Naive thymus-derived CD4-positive, alpha-beta T cell (primary cell): ENCODE measurements at regions not wholly inside any gene's neighbourhood (a gene's known extent, or its start where the extent isn't known, plus 50 kb on each side); places are given as distances from the start of the nearest gene placed in this dataset.

Experiments used
- ATAC-seq: fragments of 150-1000 bp; cut with Tn5 transposase; 2 replicates; pipeline ENCODE4 v1.10.0; 2021; ENCODE audit warnings: mild to moderate bottlenecking, moderate library complexity
- CTCF ChIA-PET: fragments of 350-600 bp; sonication (Branson Sonifier 250); formaldehyde crosslinking; loops from one replicate; lab custom pipeline; 2021; ENCODE audit warnings: antibody characterized with exemption; lab: Charles Lee
- POLR2A ChIA-PET: fragments of 350-600 bp; sonication (Branson Sonifier 250); formaldehyde crosslinking; loops from one replicate; lab custom pipeline; 2021; ENCODE audit warnings: antibody characterized with exemption, inconsistent platforms; lab: Charles Lee
- DNase-seq, 9 donors: peaks; one replicate each; pipeline versions ENCODE4 v3.0.0 to v3.0.0-alpha.2; 2020 to 2022; ENCODE audit warnings: mixed read lengths in 1 of 9
- H3K27ac ChIP-seq: one replicate; pipeline ENCODE4 v1.7.0; 2013; ENCODE audit warnings: mild to moderate bottlenecking, low read depth, low read length, moderate library complexity
- H3K27me3 ChIP-seq, 2 donors: one replicate each; pipeline ENCODE4 v1.7.0; 2013; ENCODE audit warnings: low read length in 2 of 2, mild to moderate bottlenecking in 2 of 2, moderate library complexity in 2 of 2; ENCODE audit not compliant: control insufficient read depth in 2 of 2, insufficient read depth in 2 of 2
- H3K36me3 ChIP-seq, 3 experiments: 1 replicate in 2 of 3; 2 replicates in 1 of 3; pipeline ENCODE4 v1.7.0; 2013; ENCODE audit warnings: low read length in 3 of 3, mild to moderate bottlenecking in 3 of 3, moderate library complexity in 1 of 3; ENCODE audit not compliant: insufficient read depth in 3 of 3, control insufficient read depth in 2 of 3
- H3K4me1 ChIP-seq, 2 donors: one replicate each; pipeline ENCODE4 v1.7.0; 2013; ENCODE audit warnings: low read length in 2 of 2, mild to moderate bottlenecking in 2 of 2, moderate library complexity in 1 of 2; ENCODE audit not compliant: control insufficient read depth in 2 of 2, insufficient read depth in 2 of 2
- H3K4me3 ChIP-seq: 2 replicates; pipeline ENCODE4 v1.7.0; 2013; ENCODE audit warnings: mild to moderate bottlenecking, low read length
- H3K9me3 ChIP-seq, 3 experiments: 1 replicate in 2 of 3; 2 replicates in 1 of 3; pipeline ENCODE4 v1.7.0; 2013; ENCODE audit warnings: low read length in 3 of 3; ENCODE audit not compliant: control insufficient read depth in 2 of 3
- H3K27ac Mint-ChIP-seq, 9 donors: one replicate each; pipeline ENCODE4 v1.8.0; 2020 to 2022; ENCODE audit warnings: mixed read lengths in 9 of 9, mild to moderate bottlenecking in 8 of 9, moderate library complexity in 5 of 9, inconsistent platforms in 2 of 9
- H3K27me3 Mint-ChIP-seq, 5 donors: one replicate each; pipeline ENCODE4 v1.8.0; 2021 to 2022; ENCODE audit warnings: mixed read lengths in 5 of 5, mild to moderate bottlenecking in 1 of 5
- H3K36me3 Mint-ChIP-seq, 5 donors: one replicate each; pipeline ENCODE4 v1.8.0; 2020 to 2022; ENCODE audit warnings: mixed read lengths in 5 of 5, mild to moderate bottlenecking in 3 of 5, inconsistent platforms in 1 of 5
- H3K4me1 Mint-ChIP-seq, 7 donors: one replicate each; pipeline ENCODE4 v1.8.0; 2020 to 2022; ENCODE audit warnings: mixed read lengths in 7 of 7, mild to moderate bottlenecking in 3 of 7, inconsistent platforms in 1 of 7
- H3K4me3 Mint-ChIP-seq, 10 donors: one replicate each; pipeline ENCODE4 v1.8.0; 2020 to 2022; ENCODE audit warnings: mild to moderate bottlenecking in 10 of 10, mixed read lengths in 10 of 10, moderate library complexity in 6 of 10, inconsistent platforms in 2 of 10
- H3K9me3 Mint-ChIP-seq, 11 donors: one replicate each; pipeline ENCODE4 v1.8.0; 2020 to 2022; ENCODE audit warnings: mixed read lengths in 11 of 11, mild to moderate bottlenecking in 4 of 11, inconsistent platforms in 1 of 11, moderate library complexity in 1 of 11
- intact Hi-C, 2 donors: fragments of 100-400 bp; cut with micrococcal nuclease; formaldehyde crosslinking; loops; one replicate each; pipeline ENCODE4 v1.15.1; 2023

- Mint-ChIP-seq H3K27me3 (peaks cover 5 to 24% (median 13%) of the 10 kb centered on the region in 5 donors), H3K36me3 (peaks cover 0 to 7% (median 0%) of the 10 kb centered on the region in 5 donors), H3K4me3 (no peak overlapping the region), H3K27ac (no peak overlapping the region), H3K9me3 (peaks cover 0 to 3% (median 0%) of the 10 kb centered on the region in 11 donors), H3K4me1 (peaks cover 0 to 10% (median 0%) of the 10 kb centered on the region in 7 donors)
- H3K27ac ChIP-seq, result no peak overlapping the region
- CTCF ChIA-PET, result no interaction called here
- intact Hi-C loops, result no loop called here
- DNase-seq, result no peak
- H3K4me3 ChIP-seq, result no peak overlapping the region
- H3K27me3 ChIP-seq, result no peaks in the 10 kb centered on the region
- no peaks in the 10 kb centered on the region for H3K36me3 ChIP-seq
- H3K9me3 ChIP-seq, result no peaks in the 10 kb centered on the region
- no peaks in the 10 kb centered on the region for H3K4me1 ChIP-seq
- no peak for ATAC-seq
- POLR2A ChIA-PET, result no interaction called here
Measured at GRCh38 chr16:73152386-73153125, 104.6 kb upstream of the ZFHX3 start.

- DNase-seq (no peak), ATAC-seq (no peak)
- peaks cover 0 to 3% (median 0%) of the 10 kb centered on the region in 11 donors for H3K9me3 Mint-ChIP-seq
- H3K4me3 Mint-ChIP-seq, result no peak overlapping the region
- POLR2A ChIA-PET, result no interaction called here
- no peak overlapping the region for H3K27ac Mint-ChIP-seq
- no peak overlapping the region for H3K4me3 ChIP-seq
- CTCF ChIA-PET, result no interaction called here
- H3K4me1 Mint-ChIP-seq, result peaks cover 0 to 10% (median 0%) of the 10 kb centered on the region in 7 donors
- H3K4me1 ChIP-seq, result no peaks in the 10 kb centered on the region
- no peaks in the 10 kb centered on the region for H3K9me3 ChIP-seq
- H3K27me3 ChIP-seq, result no peaks in the 10 kb centered on the region
- peaks cover 5 to 24% (median 13%) of the 10 kb centered on the region in 5 donors for H3K27me3 Mint-ChIP-seq
- intact Hi-C loops, result no loop called here
- H3K36me3 ChIP-seq, result no peaks in the 10 kb centered on the region
- no peak overlapping the region for H3K27ac ChIP-seq
- peaks cover 0 to 7% (median 0%) of the 10 kb centered on the region in 5 donors for H3K36me3 Mint-ChIP-seq
Measured at GRCh38 chr16:73151941-73152340, 104.0 kb upstream of the ZFHX3 start.

- Mint-ChIP-seq H3K27ac (no peak overlapping the region), H3K27me3 (peaks cover 5 to 24% (median 13%) of the 10 kb centered on the region in 5 donors), H3K36me3 (peaks cover 0 to 7% (median 0%) of the 10 kb centered on the region in 5 donors), H3K4me3 (no peak overlapping the region), H3K4me1 (peaks cover 0 to 10% (median 0%) of the 10 kb centered on the region in 7 donors), H3K9me3 (peaks cover 0 to 3% (median 0%) of the 10 kb centered on the region in 11 donors)
- Histone ChIP-seq H3K27me3 (no peaks in the 10 kb centered on the region), H3K4me3 (no peak overlapping the region), H3K36me3 (no peaks in the 10 kb centered on the region), H3K9me3 (no peaks in the 10 kb centered on the region), H3K27ac (no peak overlapping the region), H3K4me1 (no peaks in the 10 kb centered on the region)
- intact Hi-C loops, result no loop called here
- CTCF ChIA-PET, result no interaction called here
- ATAC-seq (no peak), DNase-seq (no peak)
- POLR2A ChIA-PET, result no interaction called here
Measured at GRCh38 chr16:73151225-73151624, 103.3 kb upstream of the ZFHX3 start.

GRCh38 chr16:73150786-73151185 lies 102.9 kb upstream of the ZFHX3 start:
- H3K27me3 ChIP-seq, result no peaks in the 10 kb centered on the region
- no peak overlapping the region for H3K4me3 ChIP-seq
- CTCF ChIA-PET, result no interaction called here
- DNase-seq (no peak), ATAC-seq (no peak)
- H3K27ac Mint-ChIP-seq, result no peak overlapping the region
- peaks cover 0 to 6% (median 0%) of the 10 kb centered on the region in 11 donors for H3K9me3 Mint-ChIP-seq
- H3K36me3 ChIP-seq, result no peaks in the 10 kb centered on the region
- H3K9me3 ChIP-seq, result no peaks in the 10 kb centered on the region
- no peak overlapping the region for H3K4me3 Mint-ChIP-seq
- intact Hi-C loops, result no loop called here
- peaks cover 5 to 24% (median 13%) of the 10 kb centered on the region in 5 donors for H3K27me3 Mint-ChIP-seq
- H3K4me1 Mint-ChIP-seq, result peaks cover 0 to 10% (median 0%) of the 10 kb centered on the region in 7 donors
- H3K27ac ChIP-seq, result no peak overlapping the region
- no peaks in the 10 kb centered on the region for H3K4me1 ChIP-seq
- H3K36me3 Mint-ChIP-seq, result peaks cover 0 to 7% (median under 1%) of the 10 kb centered on the region in 5 donors
- POLR2A ChIA-PET, result no interaction called here

GRCh38 chr16:73149334-73149733 lies 101.4 kb upstream of the ZFHX3 start:
- Mint-ChIP-seq H3K27me3 (peaks cover 5 to 22% (median 10%) of the 10 kb centered on the region in 5 donors), H3K27ac (no peak overlapping the region), H3K4me3 (no peak overlapping the region), H3K9me3 (peaks cover 0 to 7% (median 0%) of the 10 kb centered on the region in 11 donors), H3K36me3 (peaks cover 0 to 3% (median 2%) of the 10 kb centered on the region in 5 donors), H3K4me1 (peaks cover 0 to 10% (median 0%) of the 10 kb centered on the region in 7 donors)
- CTCF ChIA-PET, result no interaction called here
- Histone ChIP-seq H3K4me3 (no peak overlapping the region), H3K36me3 (no peaks in the 10 kb centered on the region), H3K4me1 (no peaks in the 10 kb centered on the region), H3K27me3 (no peaks in the 10 kb centered on the region), H3K9me3 (no peaks in the 10 kb centered on the region), H3K27ac (no peak overlapping the region)
- no peak for ATAC-seq
- intact Hi-C loops, result no loop called here
- no peak for DNase-seq
- POLR2A ChIA-PET, result no interaction called here

- Mint-ChIP-seq H3K4me1 (peaks cover 0 to 4% (median 0%) of the 10 kb centered on the region in 7 donors), H3K36me3 (peaks cover 0 to 3% (median 0%) of the 10 kb centered on the region in 5 donors), H3K9me3 (peaks cover 0 to 7% (median 0%) of the 10 kb centered on the region in 11 donors), H3K27ac (no peak overlapping the region), H3K27me3 (peaks cover 2 to 18% (median 8%) of the 10 kb centered on the region in 5 donors), H3K4me3 (no peak overlapping the region)
- ChIA-PET CTCF (no interaction called here), POLR2A (no interaction called here)
- DNase-seq (no peak), ATAC-seq (no peak)
- Histone ChIP-seq H3K4me3 (no peak overlapping the region), H3K9me3 (no peaks in the 10 kb centered on the region), H3K27ac (no peak overlapping the region), H3K36me3 (no peaks in the 10 kb centered on the region), H3K27me3 (no peaks in the 10 kb centered on the region), H3K4me1 (no peaks in the 10 kb centered on the region)
- intact Hi-C loops, result no loop called here
Measured at GRCh38 chr16:73147958-73148357, 100.0 kb upstream of the ZFHX3 start.
